Prostate gland (tissue), 2 donors: ENCODE measurements at regions not wholly inside any gene's neighbourhood (a gene's known extent, or its start where the extent isn't known, plus 50 kb on each side); places are given as distances from the start of the nearest gene placed in this dataset.

Experiments
- DNase-seq: peaks from one replicate; pipeline ENCODE4 v3.0.0-alpha.2; 2019; ENCODE audit warnings: low spot score
- H3K27ac ChIP-seq, 2 donors: fragments of 200-600 bp; sonication (generic); 2 replicates each; pipeline ENCODE4 v1.5.1; 2017 to 2019
- H3K27me3 ChIP-seq: fragments of 200-600 bp; sonication (generic); replicated peaks from 2 replicates; pipeline ENCODE4 v1.5.1; 2019; ENCODE audit not compliant: insufficient read depth
- H3K36me3 ChIP-seq, 2 donors: fragments of 200-600 bp; sonication (generic); 1 replicate in 1 of 2; 2 replicates in 1 of 2; pipeline versions ENCODE4 v1.5.1 to v1.8.1; 2017 to 2019
- H3K4me1 ChIP-seq: fragments of 200-600 bp; sonication (generic); replicated peaks from 2 replicates; pipeline ENCODE4 v1.5.1; 2019
- H3K4me3 ChIP-seq, 2 donors: fragments of 200-600 bp; sonication (generic); 2 replicates each; pipeline ENCODE4 v1.5.1; 2017 to 2019
- H3K9me3 ChIP-seq: fragments of 200-600 bp; sonication (generic); 2 replicates; pipeline ENCODE4 v1.5.1; 2017
- POLR2A ChIP-seq: fragments of 450-650 bp; IDR thresholded peaks from one replicate; pipeline ENCODE4 v1.6.1; 2016; ENCODE audit warnings: antibody characterized with exemption, mild to moderate bottlenecking
- POLR2AphosphoS5 ChIP-seq: sonication (generic); formaldehyde crosslinking; IDR thresholded peaks from one replicate; pipeline ENCODE4 v1.6.1; 2017; ENCODE audit warnings: antibody characterized with exemption
- WGBS: methylation state at CpG from one replicate; pipeline ENCODE4 v1.1.5; 2018; 5-methylcytosine and 5-hydroxymethylcytosine counted together
- intact Hi-C: fragments of 100-400 bp; cut with DNase I; formaldehyde crosslinking; loops from one replicate; pipeline ENCODE4 v1.14.2; 2022
- TF ChIP-seq, protein P1 (sequence below), 4 experiments: fragments of 200-600 bp in 2 of 4; fragments of 450-650 bp in 2 of 4; sonication (generic) in 2 of 4; IDR thresholded peaks; 1 replicate in 3 of 4; 2 replicates in 1 of 4; pipeline ENCODE4 v1.5.1; 2016 to 2019; ENCODE audit warnings: antibody characterized with exemption in 4 of 4, mild to moderate bottlenecking in 2 of 4, moderate library complexity in 2 of 4

DNA sequence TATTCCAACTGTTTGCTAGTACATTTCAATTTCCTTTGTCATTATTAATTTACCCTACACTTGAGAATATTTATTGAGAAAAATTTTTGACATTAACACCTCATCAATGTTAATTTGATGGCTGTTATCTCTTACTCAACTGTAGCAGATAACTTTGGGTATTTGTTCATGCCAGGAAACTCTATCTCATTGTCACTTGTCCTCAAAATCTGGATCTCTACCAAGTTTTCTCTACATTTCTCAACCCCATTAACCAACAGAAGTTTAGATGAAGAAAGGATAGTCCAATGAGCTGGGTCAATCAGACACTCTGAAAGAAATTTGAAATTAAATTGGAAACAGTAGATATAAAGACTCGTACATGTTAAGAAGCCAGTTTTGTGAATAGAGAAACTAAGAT lies 395.3 kb downstream of the TUSC1 start:
- Histone ChIP-seq H3K36me3 (no peaks in the 10 kb centered on the region), H3K4me3 (no peak overlapping the region), H3K27ac (no peak overlapping the region), H3K27me3 (no peaks in the 10 kb centered on the region), H3K9me3 (no peaks in the 10 kb centered on the region), H3K4me1 (no peaks in the 10 kb centered on the region)
- no peak for DNase-seq
- 89% methylated on average over 1 of the region's 1 CpG for WGBS
- intact Hi-C loops, result no loop called here
- no peak for TF ChIP-seq POLR2A
- TF ChIP-seq, protein P1, sequence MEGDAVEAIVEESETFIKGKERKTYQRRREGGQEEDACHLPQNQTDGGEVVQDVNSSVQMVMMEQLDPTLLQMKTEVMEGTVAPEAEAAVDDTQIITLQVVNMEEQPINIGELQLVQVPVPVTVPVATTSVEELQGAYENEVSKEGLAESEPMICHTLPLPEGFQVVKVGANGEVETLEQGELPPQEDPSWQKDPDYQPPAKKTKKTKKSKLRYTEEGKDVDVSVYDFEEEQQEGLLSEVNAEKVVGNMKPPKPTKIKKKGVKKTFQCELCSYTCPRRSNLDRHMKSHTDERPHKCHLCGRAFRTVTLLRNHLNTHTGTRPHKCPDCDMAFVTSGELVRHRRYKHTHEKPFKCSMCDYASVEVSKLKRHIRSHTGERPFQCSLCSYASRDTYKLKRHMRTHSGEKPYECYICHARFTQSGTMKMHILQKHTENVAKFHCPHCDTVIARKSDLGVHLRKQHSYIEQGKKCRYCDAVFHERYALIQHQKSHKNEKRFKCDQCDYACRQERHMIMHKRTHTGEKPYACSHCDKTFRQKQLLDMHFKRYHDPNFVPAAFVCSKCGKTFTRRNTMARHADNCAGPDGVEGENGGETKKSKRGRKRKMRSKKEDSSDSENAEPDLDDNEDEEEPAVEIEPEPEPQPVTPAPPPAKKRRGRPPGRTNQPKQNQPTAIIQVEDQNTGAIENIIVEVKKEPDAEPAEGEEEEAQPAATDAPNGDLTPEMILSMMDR (IDR thresholded peaks at IDR 0.05), result no peak
- TF ChIP-seq POLR2AphosphoS5, result no peak

DNA sequence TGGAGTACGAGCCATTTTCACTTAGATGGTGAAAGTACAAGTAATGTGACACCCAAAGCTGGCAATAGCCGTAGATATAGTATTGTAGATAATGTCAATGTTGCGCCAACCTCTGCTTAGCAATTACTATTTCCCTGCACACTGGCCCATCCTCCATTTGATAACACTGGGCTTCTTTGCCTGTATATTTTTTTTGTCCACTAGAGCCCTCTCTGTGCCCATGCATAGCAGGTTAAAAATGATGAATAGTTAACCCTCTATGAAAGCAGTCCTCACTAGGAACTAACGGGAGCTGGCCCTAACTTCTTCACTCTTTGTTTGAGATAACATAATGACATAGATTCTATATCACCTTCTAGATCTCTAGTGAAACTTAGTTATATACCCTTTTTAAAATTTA lies 416.8 kb downstream of the TUSC1 start:
- WGBS, result 73% methylated on average over 4 of the region's 4 CpGs
- no peaks in the 10 kb centered on the region for H3K4me1 ChIP-seq
- H3K4me3 ChIP-seq, result no peak overlapping the region
- intact Hi-C loops, result no loop called here
- no peaks in the 10 kb centered on the region for H3K9me3 ChIP-seq
- H3K27me3 ChIP-seq, result no peaks in the 10 kb centered on the region
- no peak overlapping the region for H3K27ac ChIP-seq
- no peak for TF ChIP-seq POLR2A
- TF ChIP-seq, protein P1 (IDR thresholded peaks at IDR 0.05), result no peak
- TF ChIP-seq POLR2AphosphoS5, result no peak
- DNase-seq, result no peak
- no peaks in the 10 kb centered on the region for H3K36me3 ChIP-seq

DNA sequence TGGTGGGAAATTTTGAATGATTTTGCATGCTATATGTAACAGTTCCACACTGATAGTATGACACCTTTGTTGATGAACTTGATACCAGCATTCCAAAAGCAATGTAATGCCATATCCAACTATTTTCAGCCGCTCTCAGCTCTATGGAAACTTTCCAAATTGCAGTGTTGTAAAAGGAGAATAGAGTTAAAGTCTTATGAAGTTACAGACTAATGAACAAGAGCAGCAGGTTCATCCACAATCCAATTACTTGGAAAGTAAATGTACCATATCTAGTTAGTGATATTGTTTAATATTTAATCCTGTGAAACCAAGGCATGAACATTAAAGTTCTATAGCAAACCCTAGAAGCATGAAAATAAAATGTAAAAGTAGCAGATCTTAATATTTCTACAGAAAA lies 418.2 kb downstream of the TUSC1 start:
- TF ChIP-seq POLR2A, result no peak
- TF ChIP-seq, protein P1 (IDR thresholded peaks at IDR 0.05), result no peak
- no peak for TF ChIP-seq POLR2AphosphoS5
- 37% methylated on average over 1 of the region's 1 CpG for WGBS
- intact Hi-C loops, result no loop called here
- Histone ChIP-seq H3K36me3 (no peaks in the 10 kb centered on the region), H3K27me3 (no peaks in the 10 kb centered on the region), H3K4me1 (no peaks in the 10 kb centered on the region), H3K27ac (no peak overlapping the region), H3K9me3 (no peaks in the 10 kb centered on the region), H3K4me3 (no peak overlapping the region)
- no peak for DNase-seq

DNA sequence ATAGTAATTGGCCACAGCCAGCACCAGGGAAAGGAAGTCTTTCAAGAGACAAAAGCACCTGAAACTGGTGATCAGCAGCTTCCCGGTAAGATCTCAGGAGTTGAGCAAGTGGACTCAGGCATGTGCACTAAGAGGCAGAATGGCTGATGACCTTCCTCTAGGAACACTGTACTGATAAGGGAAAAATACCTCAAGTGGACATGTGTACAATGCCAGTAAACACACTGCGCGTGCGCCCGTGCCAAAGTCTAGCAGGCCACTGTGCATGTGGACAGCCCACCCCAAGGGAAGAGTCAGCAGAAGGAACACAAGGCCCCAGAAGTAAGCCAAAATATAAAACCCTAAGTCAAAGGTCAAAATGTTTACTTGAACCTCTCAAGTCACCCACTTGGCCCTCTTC lies 423.0 kb downstream of the TUSC1 start:
- TF ChIP-seq POLR2A, result no peak
- TF ChIP-seq, protein P1 (IDR thresholded peaks at IDR 0.05), result no peak
- no peak for TF ChIP-seq POLR2AphosphoS5
- Histone ChIP-seq H3K4me3 (no peak overlapping the region), H3K27ac (no peak overlapping the region), H3K36me3 (no peaks in the 10 kb centered on the region), H3K4me1 (no peaks in the 10 kb centered on the region), H3K9me3 (no peaks in the 10 kb centered on the region), H3K27me3 (no peaks in the 10 kb centered on the region)
- DNase-seq, result no peak
- intact Hi-C loops, result no loop called here
- WGBS, result 89% methylated on average over 5 of the region's 5 CpGs

DNA sequence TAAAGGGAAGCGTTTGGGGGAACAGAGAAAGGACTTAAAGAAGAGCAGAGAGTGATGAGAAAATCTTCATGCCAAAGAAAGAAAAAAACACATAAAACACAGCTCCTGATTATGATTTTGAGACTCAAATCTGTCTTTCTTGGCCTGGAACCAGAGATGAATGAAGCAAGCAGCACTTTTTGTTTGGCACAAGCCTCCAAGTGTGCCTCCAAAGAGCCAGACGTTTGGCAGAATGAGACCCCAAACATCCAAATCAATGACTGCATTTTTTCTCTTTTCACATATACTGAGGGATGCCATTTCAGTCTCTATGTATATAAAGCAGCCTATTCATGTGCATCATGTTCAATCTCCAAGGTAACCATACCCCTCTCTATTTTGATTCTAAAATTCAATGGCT lies 424.2 kb downstream of the TUSC1 start:
- H3K36me3 ChIP-seq, result no peaks in the 10 kb centered on the region
- DNase-seq, result no peak
- H3K27me3 ChIP-seq, result no peaks in the 10 kb centered on the region
- intact Hi-C loops, result no loop called here
- TF ChIP-seq, protein P1 (IDR thresholded peaks at IDR 0.05), result no peak
- TF ChIP-seq POLR2A (no peak), POLR2AphosphoS5 (no peak)
- no peak overlapping the region for H3K27ac ChIP-seq
- H3K9me3 ChIP-seq, result no peaks in the 10 kb centered on the region
- H3K4me3 ChIP-seq, result no peak overlapping the region
- H3K4me1 ChIP-seq, result no peaks in the 10 kb centered on the region
- WGBS, result 45% methylated on average over 2 of the region's 2 CpGs
